NB4 (cell line): ENCODE measurements at regions not wholly inside any gene's neighbourhood (a gene's known extent, or its start where the extent isn't known, plus 50 kb on each side); places are given as distances from the start of the nearest gene placed in this dataset.

Source experiments
- DNase-seq: peaks from one replicate; pipeline ENCODE4 v3.0.0; 2010; ENCODE audit warnings: low read depth
- H3K4me3 ChIP-seq: one replicate; pipeline ENCODE4 v1.5.1; 2011; ENCODE audit warnings: mild to moderate bottlenecking, low read depth, low read length, moderate library complexity
- CTCF ChIP-seq: IDR thresholded peaks from one replicate; pipeline ENCODE4 v1.5.1; 2012; ENCODE audit warnings: low read depth, low read length
- MAX ChIP-seq: IDR thresholded peaks from 2 replicates; pipeline ENCODE4 v1.6.1; 2011; ENCODE audit warnings: low read depth, low read length
- MYC ChIP-seq: IDR thresholded peaks from 2 replicates; pipeline ENCODE4 v1.6.1; 2011; ENCODE audit warnings: low read depth, low read length
- POLR2A ChIP-seq: IDR thresholded peaks from 2 replicates; pipeline ENCODE4 v1.6.1; 2011; ENCODE audit warnings: mild to moderate bottlenecking; ENCODE audit not compliant: insufficient read length; ENCODE audit errors: extremely low read depth

GRCh38 chr4:32393806-32394205, 1673.6 kb downstream of the PCDH7 start:
- TF ChIP-seq MAX (no peak), MYC (no peak), POLR2A (no peak), CTCF (no peak)
- no peak overlapping the region for H3K4me3 ChIP-seq
- no peak for DNase-seq

GRCh38 chr4:32394255-32394654, 1674.1 kb downstream of the PCDH7 start:
- no peak overlapping the region for H3K4me3 ChIP-seq
- TF ChIP-seq MAX: no peak
- TF ChIP-seq MYC: no peak
- TF ChIP-seq CTCF: no peak
- TF ChIP-seq POLR2A: no peak
- no peak for DNase-seq

- H3K4me3 ChIP-seq: no peak overlapping the region
- no peak for TF ChIP-seq MYC
- TF ChIP-seq CTCF: no peak
- DNase-seq: no peak
Observed at GRCh38 chr4:32396507-32397070, 1676.4 kb downstream of the PCDH7 start.

- TF ChIP-seq MAX: no peak
- TF ChIP-seq CTCF: no peak
- no peak for TF ChIP-seq POLR2A
- TF ChIP-seq MYC: no peak
- DNase-seq: no peak
- no peak overlapping the region for H3K4me3 ChIP-seq
Observed at GRCh38 chr4:32400870-32401269, 1680.7 kb downstream of the PCDH7 start.

- H3K4me3 ChIP-seq: no peak overlapping the region
- TF ChIP-seq MAX (no peak), MYC (no peak), POLR2A (no peak), CTCF (peak; percentile 7)
- DNase-seq: no peak
Observed at GRCh38 chr4:32417113-32417704, 1697.0 kb downstream of the PCDH7 start.

GRCh38 chr4:32423267-32423666, 1703.1 kb downstream of the PCDH7 start:
- no peak for TF ChIP-seq MAX
- no peak for TF ChIP-seq POLR2A
- no peak for TF ChIP-seq CTCF
- TF ChIP-seq MYC: no peak
- no peak overlapping the region for H3K4me3 ChIP-seq
- no peak for DNase-seq
